SK-N-MC (cell line): ENCODE measurements at regions not wholly inside any gene's neighbourhood (a gene's known extent, or its start where the extent isn't known, plus 50 kb on each side); places are given as distances from the start of the nearest gene placed in this dataset.

ENCODE experiments used
- DNase-seq: peaks from one replicate; pipeline ENCODE4 v3.0.0-alpha.2; 2011; ENCODE audit warnings: low read depth, low spot score
- H3K27ac ChIP-seq: fragments of 200-600 bp; sonication (generic); 2 replicates; pipeline ENCODE4 v1.5.1; 2016; ENCODE audit warnings: mixed run types
- H3K36me3 ChIP-seq: fragments of 200-600 bp; sonication (generic); 2 replicates; pipeline ENCODE4 v1.6.1; 2017; ENCODE audit warnings: antibody characterized with exemption, low read length, mixed read lengths; ENCODE audit not compliant: insufficient read depth
- H3K4me3 ChIP-seq: fragments of 200-600 bp; sonication (generic); 2 replicates; pipeline ENCODE4 v1.5.1; 2016
- H3K9ac ChIP-seq: fragments of 200-600 bp; sonication (generic); 2 replicates; pipeline ENCODE4 v1.8.0; 2017; ENCODE audit warnings: mixed run types, mixed read lengths; ENCODE audit not compliant: insufficient read length
- H3K9me3 ChIP-seq: fragments of 200-600 bp; sonication (generic); 2 replicates; pipeline ENCODE4 v1.6.1; 2017; ENCODE audit warnings: low read depth, mild to moderate bottlenecking, antibody characterized with exemption, low read length, moderate library complexity, mixed read lengths
- EZH2 ChIP-seq: fragments of 200-600 bp; sonication (generic); IDR thresholded peaks from one replicate; pipeline ENCODE4 v1.6.1; 2017; ENCODE audit warnings: antibody characterized with exemption
- FOXP2 ChIP-seq: optimal IDR thresholded peaks from 2 replicates; pipeline ENCODE3; 2011; ENCODE audit warnings: mild to moderate bottlenecking, moderate library complexity; ENCODE audit not compliant: insufficient read depth; ENCODE audit errors: extremely low read length, control extremely low read depth
- POLR2AphosphoS5 ChIP-seq: IDR thresholded peaks from 2 replicates; pipeline ENCODE4 v1.6.1; 2012; ENCODE audit warnings: mild to moderate bottlenecking, low read depth, low read length, borderline replicate concordance

GRCh38 chr2:133624551-133624950 lies 56.3 kb upstream of the NCKAP5 start:
- DNase-seq = no peak
- TF ChIP-seq POLR2AphosphoS5 = no peak
- TF ChIP-seq FOXP2 = no peak
- no peak for TF ChIP-seq EZH2
- Histone ChIP-seq H3K36me3 (no peaks in the 10 kb centered on the region), H3K27ac (no peak overlapping the region), H3K9ac (no peak overlapping the region), H3K4me3 (no peak overlapping the region), H3K9me3 (no peaks in the 10 kb centered on the region)

- DNase-seq = no peak
- TF ChIP-seq FOXP2 (no peak), EZH2 (no peak), POLR2AphosphoS5 (no peak)
- H3K9ac ChIP-seq = no peak overlapping the region
Observed at GRCh38 chr2:133627741-133628140, 59.5 kb upstream of the NCKAP5 start.

GRCh38 chr2:133633309-133633708 lies 65.0 kb upstream of the NCKAP5 start:
- no peaks in the 10 kb centered on the region for H3K36me3 ChIP-seq
- no peak overlapping the region for H3K9ac ChIP-seq
- no peaks in the 10 kb centered on the region for H3K9me3 ChIP-seq
- DNase-seq = no peak
- TF ChIP-seq FOXP2 (no peak), POLR2AphosphoS5 (no peak), EZH2 (no peak)
- H3K4me3 ChIP-seq = no peak overlapping the region
- no peak overlapping the region for H3K27ac ChIP-seq

More at GRCh38 chr2:133627741-133628140, 59.5 kb upstream of the NCKAP5 start:
- no peak overlapping the region for H3K27ac ChIP-seq
- no peak overlapping the region for H3K4me3 ChIP-seq
- no peaks in the 10 kb centered on the region for H3K36me3 ChIP-seq
- H3K9me3 ChIP-seq = no peaks in the 10 kb centered on the region

GRCh38 chr2:133633881-133634409 lies 65.7 kb upstream of the NCKAP5 start:
- DNase-seq = no peak

GRCh38 chr2:133635131-133635530 lies 66.9 kb upstream of the NCKAP5 start:
- no peak for TF ChIP-seq FOXP2
- no peak for TF ChIP-seq EZH2
- TF ChIP-seq POLR2AphosphoS5 = no peak; the same call in 1 of the 2 replicates
- peak overlapping the region; percentile 90 for H3K27ac ChIP-seq
- no peaks in the 10 kb centered on the region for H3K36me3 ChIP-seq
- DNase-seq = peak; percentile 86
- no peaks in the 10 kb centered on the region for H3K9me3 ChIP-seq
- peak overlapping the region; percentile 54 for H3K9ac ChIP-seq
- H3K4me3 ChIP-seq = peak overlapping the region; percentile 59

More at GRCh38 chr2:133633881-133634409, 65.7 kb upstream of the NCKAP5 start:
- Histone ChIP-seq H3K9ac (peak overlapping the region; percentile 54), H3K9me3 (no peaks in the 10 kb centered on the region), H3K36me3 (no peaks in the 10 kb centered on the region), H3K4me3 (peak overlapping the region; percentile 59), H3K27ac (peak overlapping the region; percentile 90)
- TF ChIP-seq EZH2 = no peak
- TF ChIP-seq FOXP2 = no peak
- TF ChIP-seq POLR2AphosphoS5 = no peak

- Histone ChIP-seq H3K4me3 (no peak overlapping the region), H3K27ac (peak overlapping the region; percentile 90; the same call in 1 of the 2 replicates), H3K9ac (no peak overlapping the region), H3K9me3 (no peaks in the 10 kb centered on the region), H3K36me3 (no peaks in the 10 kb centered on the region)
- no peak for TF ChIP-seq FOXP2
- no peak for TF ChIP-seq POLR2AphosphoS5
- no peak for TF ChIP-seq EZH2
- DNase-seq = no peak
Observed at GRCh38 chr2:133636287-133636686, 68.0 kb upstream of the NCKAP5 start.

GRCh38 chr2:133640103-133640502 lies 71.8 kb upstream of the NCKAP5 start:
- Histone ChIP-seq H3K36me3 (no peaks in the 10 kb centered on the region), H3K4me3 (no peak overlapping the region), H3K9ac (no peak overlapping the region), H3K9me3 (no peaks in the 10 kb centered on the region; the same call in 1 of the 2 replicates), H3K27ac (no peak overlapping the region)
- no peak for DNase-seq
- TF ChIP-seq FOXP2 (no peak), POLR2AphosphoS5 (no peak), EZH2 (no peak)

GRCh38 chr2:133641497-133641896 lies 73.2 kb upstream of the NCKAP5 start:
- no peaks in the 10 kb centered on the region; the same call in 1 of the 2 replicates for H3K9me3 ChIP-seq
- H3K9ac ChIP-seq = no peak overlapping the region
- DNase-seq = no peak
- H3K4me3 ChIP-seq = no peak overlapping the region
- no peaks in the 10 kb centered on the region for H3K36me3 ChIP-seq
- TF ChIP-seq FOXP2 (no peak), EZH2 (no peak), POLR2AphosphoS5 (no peak)
- H3K27ac ChIP-seq = peak overlapping the region; percentile 52; the same call in 1 of the 2 replicates

GRCh38 chr2:133641942-133642725 lies 73.9 kb upstream of the NCKAP5 start:
- no peak for TF ChIP-seq FOXP2
- TF ChIP-seq POLR2AphosphoS5 = no peak
- TF ChIP-seq EZH2 = no peak
- no peak for DNase-seq
- H3K9ac ChIP-seq = no peak overlapping the region

More at GRCh38 chr2:133641942-133642725, 73.9 kb upstream of the NCKAP5 start:
- Histone ChIP-seq H3K36me3 (no peaks in the 10 kb centered on the region), H3K4me3 (no peak overlapping the region), H3K27ac (no peak overlapping the region; the same call in 1 of the 2 replicates), H3K9me3 (no peaks in the 10 kb centered on the region; the same call in 1 of the 2 replicates)
